Mesendoderm (in vitro differentiated cells): ENCODE measurements at regions not wholly inside any gene's neighbourhood (a gene's known extent, or its start where the extent isn't known, plus 50 kb on each side); places are given as distances from the start of the nearest gene placed in this dataset.
A peak's percentile ranks its signal among the peaks of the same experiment; 100 is the strongest.

ENCODE experiments used
- DNase-seq: peaks from one replicate; pipeline ENCODE4 v3.0.0; 2013
- H2AK5ac ChIP-seq: 2 replicates; pipeline ENCODE4 v1.6.1; 2013; ENCODE audit warnings: low read length, inconsistent platforms
- H2BK120ac ChIP-seq: 2 replicates; pipeline ENCODE4 v1.6.1; 2013; ENCODE audit warnings: low read depth, mild to moderate bottlenecking, low read length, moderate library complexity, mixed read lengths
- H2BK15ac ChIP-seq: replicated peaks from 2 replicates; pipeline ENCODE4 v1.6.1; 2013; ENCODE audit warnings: low read depth, mild to moderate bottlenecking, moderate library complexity
- H2BK5ac ChIP-seq: 2 replicates; pipeline ENCODE4 v1.6.1; 2013; ENCODE audit warnings: low read length, inconsistent platforms
- H3K18ac ChIP-seq: 2 replicates; pipeline ENCODE4 v1.6.1; 2013; ENCODE audit warnings: mild to moderate bottlenecking, low read length, mixed read lengths
- H3K23ac ChIP-seq: one replicate; pipeline ENCODE4 v1.6.1; 2013; ENCODE audit warnings: low read length
- H3K27ac ChIP-seq: 2 replicates; pipeline ENCODE4 v1.5.1; 2013; ENCODE audit warnings: low read depth, mild to moderate bottlenecking, inconsistent platforms, low read length, moderate library complexity
- H3K27me3 ChIP-seq: 2 replicates; pipeline ENCODE4 v1.6.1; 2013; ENCODE audit warnings: low read length, control low read depth, mild to moderate bottlenecking, inconsistent platforms; ENCODE audit not compliant: insufficient read depth, poor library complexity
- H3K36me3 ChIP-seq: 2 replicates; pipeline ENCODE4 v1.6.1; 2013; ENCODE audit warnings: low read length, inconsistent platforms; ENCODE audit not compliant: control insufficient read depth, insufficient read depth
- H3K4ac ChIP-seq: one replicate; pipeline ENCODE4 v1.6.1; 2013; ENCODE audit warnings: low read depth, mild to moderate bottlenecking, low read length, moderate library complexity
- H3K4me1 ChIP-seq: 2 replicates; pipeline ENCODE4 v1.6.1; 2013; ENCODE audit warnings: low read depth, low read length, inconsistent platforms; ENCODE audit not compliant: control insufficient read depth
- H3K4me2 ChIP-seq: 2 replicates; pipeline ENCODE4 v1.6.1; 2013; ENCODE audit warnings: low read length
- H3K4me3 ChIP-seq: 2 replicates; pipeline ENCODE4 v1.5.1; 2013; ENCODE audit warnings: mild to moderate bottlenecking, low read length
- H3K56ac ChIP-seq: one replicate; pipeline ENCODE4 v1.6.1; 2013; ENCODE audit warnings: low read length
- H3K79me1 ChIP-seq: 2 replicates; pipeline ENCODE4 v1.6.1; 2013; ENCODE audit warnings: low read length, inconsistent platforms
- H3K79me2 ChIP-seq: 2 replicates; pipeline ENCODE4 v1.6.1; 2013; ENCODE audit warnings: mild to moderate bottlenecking, low read length; ENCODE audit not compliant: control insufficient read depth, insufficient read depth
- H3K9ac ChIP-seq: 2 replicates; pipeline ENCODE4 v1.6.1; 2013; ENCODE audit warnings: low read length, inconsistent platforms
- H4K5ac ChIP-seq: one replicate; pipeline ENCODE4 v1.6.1; 2013; ENCODE audit warnings: low read length
- H4K8ac ChIP-seq: one replicate; pipeline ENCODE4 v1.6.1; 2013; ENCODE audit warnings: low read depth, mild to moderate bottlenecking, control low read depth, low read length, moderate library complexity
- WGBS: extraction: QIAGEN DNeasy Blood & Tissue Kit; methylation state at CpG from one replicate; pipeline ENCODE4 v1.1.7; 2013; ENCODE audit warnings: low lambda C conversion rate, missing lambda C conversion rate; ENCODE audit not compliant: insufficient coverage; ENCODE audit errors: extremely low coverage; 5-methylcytosine and 5-hydroxymethylcytosine counted together

- no peaks in the 10 kb centered on the region for H3K27me3 ChIP-seq
- no CpG with 5 or more reads among the region's 7 CpGs for WGBS
- H3K9ac ChIP-seq = no peak overlapping the region
- no peak overlapping the region for H2AK5ac ChIP-seq
- no peaks in the 10 kb centered on the region for H3K36me3 ChIP-seq
- no peak overlapping the region for H2BK5ac ChIP-seq
- H2BK15ac ChIP-seq = no peak overlapping the region
- no peak overlapping the region for H3K56ac ChIP-seq
- DNase-seq = no peak
- no peak overlapping the region for H3K23ac ChIP-seq
- H3K4me3 ChIP-seq = no peak overlapping the region
- no peaks in the 10 kb centered on the region for H3K79me2 ChIP-seq
- H3K79me1 ChIP-seq = no peaks in the 10 kb centered on the region
- no peak overlapping the region for H4K5ac ChIP-seq
- peak overlapping the region; percentile 5 for H3K27ac ChIP-seq
- no peak overlapping the region for H3K4ac ChIP-seq
- H3K4me1 ChIP-seq = no peaks in the 10 kb centered on the region
- no peak overlapping the region for H3K18ac ChIP-seq
- no peak overlapping the region for H2BK120ac ChIP-seq
- H4K8ac ChIP-seq = no peak overlapping the region
- H3K4me2 ChIP-seq = no peak overlapping the region
Measured at GRCh38 chr10:128625926-128626325, 499.7 kb upstream of the MKI67 start.

- H3K18ac ChIP-seq = no peak overlapping the region
- no peak overlapping the region for H3K56ac ChIP-seq
- no peak overlapping the region for H3K4me2 ChIP-seq
- H3K27me3 ChIP-seq = no peaks in the 10 kb centered on the region
- no peak overlapping the region for H2BK15ac ChIP-seq
- no peak overlapping the region for H4K8ac ChIP-seq
- no peak overlapping the region for H3K4ac ChIP-seq
- H2BK120ac ChIP-seq = no peak overlapping the region
- no peaks in the 10 kb centered on the region for H3K36me3 ChIP-seq
- H2BK5ac ChIP-seq = no peak overlapping the region
- no peak overlapping the region for H3K9ac ChIP-seq
- peak overlapping the region; percentile 5 for H3K27ac ChIP-seq
- WGBS = no CpG with 5 or more reads among the region's 6 CpGs
- no peaks in the 10 kb centered on the region for H3K79me1 ChIP-seq
- DNase-seq = peak; percentile 92
- H4K5ac ChIP-seq = no peak overlapping the region
- no peak overlapping the region for H3K4me3 ChIP-seq
- H2AK5ac ChIP-seq = no peak overlapping the region
- H3K79me2 ChIP-seq = no peaks in the 10 kb centered on the region
- no peak overlapping the region for H3K23ac ChIP-seq
- H3K4me1 ChIP-seq = no peaks in the 10 kb centered on the region
Measured at GRCh38 chr10:128626397-128627000, 500.3 kb upstream of the MKI67 start.

- H3K18ac ChIP-seq = no peak overlapping the region
- H3K4me2 ChIP-seq = no peak overlapping the region
- H3K56ac ChIP-seq = no peak overlapping the region
- H3K79me2 ChIP-seq = no peaks in the 10 kb centered on the region
- no peaks in the 10 kb centered on the region for H3K4me1 ChIP-seq
- no peak overlapping the region for H3K9ac ChIP-seq
- no peaks in the 10 kb centered on the region for H3K36me3 ChIP-seq
- H2AK5ac ChIP-seq = no peak overlapping the region
- H3K23ac ChIP-seq = no peak overlapping the region
- no peak overlapping the region for H3K4ac ChIP-seq
- H3K27me3 ChIP-seq = no peaks in the 10 kb centered on the region
- H3K27ac ChIP-seq = no peak overlapping the region
- no peaks in the 10 kb centered on the region for H3K79me1 ChIP-seq
- H2BK5ac ChIP-seq = no peak overlapping the region
- no peak overlapping the region for H3K4me3 ChIP-seq
- H4K8ac ChIP-seq = no peak overlapping the region
- no peak overlapping the region for H2BK15ac ChIP-seq
- no peak overlapping the region for H4K5ac ChIP-seq
- WGBS = no CpG with 5 or more reads among the region's 7 CpGs
- no peak for DNase-seq
- H2BK120ac ChIP-seq = no peak overlapping the region
Measured at GRCh38 chr10:128627811-128628210, 501.6 kb upstream of the MKI67 start.

- Histone ChIP-seq H3K79me2 (no peaks in the 10 kb centered on the region), H3K36me3 (no peaks in the 10 kb centered on the region), H4K5ac (no peak overlapping the region), H2AK5ac (no peak overlapping the region), H3K56ac (no peak overlapping the region), H3K18ac (no peak overlapping the region), H2BK120ac (no peak overlapping the region), H4K8ac (no peak overlapping the region), H2BK15ac (no peak overlapping the region), H3K4me2 (no peak overlapping the region), H3K4me1 (no peaks in the 10 kb centered on the region), H3K9ac (no peak overlapping the region), H3K4ac (no peak overlapping the region), H3K79me1 (no peaks in the 10 kb centered on the region), H3K23ac (no peak overlapping the region), H3K27ac (no peak overlapping the region), H2BK5ac (no peak overlapping the region), H3K4me3 (no peak overlapping the region), H3K27me3 (no peaks in the 10 kb centered on the region)
- no peak for DNase-seq
- WGBS = no CpG with 5 or more reads among the region's 6 CpGs
Measured at GRCh38 chr10:128628252-128628651, 502.0 kb upstream of the MKI67 start.

DNA sequence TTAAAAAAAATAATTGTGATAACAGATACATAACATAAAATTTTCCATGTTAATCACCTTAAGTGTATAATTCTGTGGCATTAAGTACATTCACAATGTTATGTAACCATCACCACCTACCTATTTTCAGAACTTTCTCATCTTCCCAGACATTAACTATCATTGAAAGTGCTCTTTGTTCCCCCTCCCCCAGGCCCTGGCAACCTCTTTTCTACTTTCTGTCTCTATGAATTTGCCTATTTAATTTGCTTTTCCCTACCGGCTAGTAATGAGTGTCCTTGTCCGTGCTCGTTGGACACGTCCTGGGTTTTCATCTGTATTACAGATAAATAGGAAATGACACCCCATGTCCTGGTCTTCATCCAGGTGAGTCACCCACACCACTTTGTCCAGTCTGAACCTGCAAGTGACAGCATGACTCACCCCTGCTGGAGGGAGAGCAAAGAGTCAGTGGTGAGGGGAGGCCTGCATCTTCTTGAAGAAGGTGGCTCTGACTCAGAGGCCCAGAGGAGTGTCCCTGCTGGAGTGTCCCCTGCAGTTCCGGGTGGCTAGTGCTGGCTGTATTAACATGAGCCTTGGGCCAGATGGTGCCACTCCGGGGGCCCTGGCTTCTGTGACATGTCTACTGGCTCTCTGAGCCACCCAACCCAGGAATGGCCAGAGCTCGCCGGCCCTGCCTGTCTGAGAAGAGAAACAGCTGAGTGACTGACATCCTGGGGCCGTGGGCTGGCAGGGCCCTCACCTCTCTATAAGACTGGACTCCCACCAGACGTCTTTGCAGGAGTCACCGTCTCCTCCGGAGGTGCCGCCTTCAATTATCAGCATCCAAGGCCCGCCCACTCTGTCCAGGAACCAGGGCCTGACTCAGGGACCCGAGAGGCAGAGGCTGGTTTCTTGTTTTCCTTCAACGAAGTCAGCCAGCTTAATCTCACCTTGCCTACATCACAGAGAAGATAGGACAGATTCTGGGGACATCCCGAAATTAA is 503.2 kb upstream of the MKI67 start:
- H3K36me3 ChIP-seq = no peaks in the 10 kb centered on the region
- peak; percentile 82 for DNase-seq
- no peaks in the 10 kb centered on the region for H3K27me3 ChIP-seq
- H3K4me2 ChIP-seq = no peak overlapping the region
- H3K79me1 ChIP-seq = no peaks in the 10 kb centered on the region
- no peak overlapping the region for H3K4me3 ChIP-seq
- WGBS = no CpG with 5 or more reads among the region's 17 CpGs
- no peak overlapping the region for H4K5ac ChIP-seq
- H3K18ac ChIP-seq = no peak overlapping the region
- no peak overlapping the region for H2AK5ac ChIP-seq
- H3K79me2 ChIP-seq = no peaks in the 10 kb centered on the region
- no peak overlapping the region for H2BK15ac ChIP-seq
- no peak overlapping the region for H3K27ac ChIP-seq
- H3K4me1 ChIP-seq = no peaks in the 10 kb centered on the region
- H3K9ac ChIP-seq = no peak overlapping the region
- H3K4ac ChIP-seq = no peak overlapping the region
- no peak overlapping the region for H3K23ac ChIP-seq
- H2BK120ac ChIP-seq = no peak overlapping the region
- H4K8ac ChIP-seq = no peak overlapping the region
- no peak overlapping the region for H3K56ac ChIP-seq
- no peak overlapping the region for H2BK5ac ChIP-seq
